Fibroblast of skin of left quadriceps (primary cell): ENCODE measurements at regions not wholly inside any gene's neighbourhood (a gene's known extent, or its start where the extent isn't known, plus 50 kb on each side); places are given as distances from the start of the nearest gene placed in this dataset.

Source experiments
- DNase-seq, 2 experiments: peaks; one replicate each; pipeline ENCODE4 v3.0.0-alpha.2; 2013; ENCODE audit warnings: low read depth in 2 of 2

DNA sequence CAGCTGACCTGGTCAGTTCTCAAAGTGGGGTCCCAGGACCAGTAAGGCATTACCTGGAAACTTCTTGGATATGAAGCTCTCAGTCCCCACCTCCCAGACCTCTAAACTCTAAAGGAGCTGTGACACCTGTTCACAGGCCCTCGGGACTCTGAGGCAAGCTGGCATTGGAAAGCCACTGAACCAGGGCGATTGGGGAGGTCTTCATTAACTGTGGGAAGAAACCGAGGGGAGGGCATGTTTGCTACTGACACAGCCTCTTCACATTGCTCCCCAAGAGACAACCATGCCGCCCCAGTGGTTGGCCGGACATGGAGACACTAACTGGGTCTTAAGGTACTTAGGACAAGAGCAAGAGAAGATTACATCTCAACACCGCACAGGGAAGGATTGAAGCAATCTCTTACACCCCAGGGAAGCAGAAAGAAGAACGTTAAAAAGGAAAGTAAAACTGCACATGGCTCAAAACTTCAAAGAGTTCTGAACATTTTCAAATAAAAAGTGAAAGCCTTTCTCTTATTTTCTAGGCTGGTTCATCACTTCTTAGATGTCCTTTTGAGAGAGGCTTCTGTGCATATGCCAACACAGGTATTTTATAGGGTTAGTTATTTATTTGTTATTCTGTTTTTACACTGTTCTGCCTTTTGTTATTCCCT lies 210.0 kb upstream of the CST7 start:
- DNase-seq = no peak

DNA sequence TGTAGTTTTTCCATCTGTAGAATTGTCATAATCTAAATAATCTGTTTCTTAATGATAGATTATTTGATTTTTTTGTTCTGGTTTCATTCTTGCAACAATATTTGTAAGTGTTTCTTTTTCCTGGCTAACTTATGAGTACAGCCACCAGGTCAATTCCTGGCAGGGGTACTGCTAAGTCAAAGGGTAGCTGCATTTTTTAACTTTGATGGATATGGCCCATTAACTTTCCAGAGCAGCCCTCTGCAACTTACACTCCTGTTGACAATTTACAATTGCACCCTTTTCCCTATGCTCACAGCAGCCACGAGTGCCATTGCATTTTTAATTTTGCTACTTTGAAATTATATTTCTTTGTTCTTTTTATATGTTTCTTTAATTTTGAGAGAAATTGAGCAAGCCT lies 209.3 kb upstream of the CST7 start:
- DNase-seq = no peak

DNA sequence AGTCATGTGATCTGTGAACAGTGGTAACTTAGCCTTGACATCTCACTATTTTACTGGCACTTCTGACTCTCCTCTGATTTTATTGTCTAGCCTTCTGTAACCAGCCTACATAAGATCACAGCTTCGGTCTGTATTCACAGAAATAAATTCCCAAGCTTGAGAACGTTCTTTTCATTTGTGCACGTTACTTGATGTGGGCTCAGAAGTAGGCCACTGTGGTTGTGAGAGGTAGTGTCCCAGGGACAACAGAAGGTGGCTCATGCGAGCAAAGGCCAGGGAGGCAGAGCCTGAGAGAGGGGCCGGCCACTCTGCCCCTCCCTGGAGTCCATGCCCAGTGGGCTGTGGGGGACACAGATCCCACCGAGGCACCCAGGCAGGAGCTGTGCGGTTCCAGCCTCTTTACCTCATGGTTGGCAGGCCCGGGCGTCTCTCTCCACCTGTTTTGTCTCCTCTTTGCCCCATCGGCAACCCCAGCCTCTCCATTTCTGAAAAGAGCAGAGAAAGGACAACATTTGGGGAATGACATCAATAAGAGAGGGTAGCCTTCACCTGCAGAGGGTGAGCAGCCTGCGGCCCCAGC lies 207.5 kb upstream of the CST7 start:
- no peak for DNase-seq

DNA sequence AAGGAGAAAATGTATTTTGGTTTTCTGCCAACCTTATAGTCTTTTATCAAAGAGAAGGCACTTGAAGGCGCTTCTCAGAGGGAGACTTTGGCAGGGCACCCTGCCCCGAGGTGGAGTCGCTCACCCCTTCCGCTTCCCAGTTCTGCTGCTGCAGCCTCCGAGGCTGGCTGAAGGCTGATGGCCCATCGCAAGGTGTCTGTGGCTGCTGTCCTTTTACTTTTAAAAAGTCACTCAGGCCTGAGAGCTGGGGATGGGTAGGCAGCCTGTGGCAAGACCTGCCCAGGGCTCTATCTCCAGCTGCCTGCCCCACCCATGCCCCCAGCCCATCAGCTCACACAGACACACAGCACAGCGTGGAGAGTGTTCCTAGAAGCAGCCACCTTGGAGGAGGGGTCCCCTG lies 206.6 kb upstream of the CST7 start:
- no peak for DNase-seq

DNA sequence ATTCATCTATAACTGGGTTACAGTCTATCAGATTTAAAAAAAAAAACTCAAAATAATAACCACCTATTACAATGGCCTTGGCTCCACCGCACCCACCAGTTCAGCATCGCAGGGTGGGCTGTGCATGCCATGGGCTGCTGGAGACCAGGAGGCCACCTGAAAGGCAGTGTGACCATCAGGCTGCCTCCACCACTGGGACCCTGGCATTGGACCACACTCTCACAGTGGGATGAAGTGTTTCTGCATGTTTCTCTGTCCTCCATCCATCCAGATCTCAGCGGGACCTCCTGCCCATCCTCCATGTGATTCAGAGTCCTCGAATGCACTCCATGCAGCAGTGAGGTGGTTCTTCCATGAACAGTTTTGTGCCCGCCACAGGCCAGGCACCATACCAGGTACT lies 206.1 kb upstream of the CST7 start:
- DNase-seq = no peak

DNA sequence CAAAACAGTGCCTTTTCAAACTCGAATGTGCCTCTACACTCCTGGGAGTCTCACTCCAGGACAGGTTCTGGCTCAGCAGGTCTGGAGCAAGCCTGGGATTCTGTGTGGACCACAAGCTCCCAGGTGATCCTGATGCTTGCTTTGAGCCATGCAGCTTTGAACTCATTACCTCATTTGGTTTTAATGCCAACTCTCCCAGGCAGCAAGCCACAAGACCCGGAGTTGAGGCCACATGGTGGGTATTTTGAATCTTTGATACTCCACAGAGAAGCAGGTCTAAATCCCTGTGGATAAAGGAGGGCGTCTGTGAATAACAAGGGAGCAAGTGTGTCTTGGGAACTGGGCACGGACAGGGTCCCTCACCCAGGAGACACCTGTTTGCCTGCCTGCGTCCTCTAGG lies 205.4 kb upstream of the CST7 start:
- DNase-seq = no peak

DNA sequence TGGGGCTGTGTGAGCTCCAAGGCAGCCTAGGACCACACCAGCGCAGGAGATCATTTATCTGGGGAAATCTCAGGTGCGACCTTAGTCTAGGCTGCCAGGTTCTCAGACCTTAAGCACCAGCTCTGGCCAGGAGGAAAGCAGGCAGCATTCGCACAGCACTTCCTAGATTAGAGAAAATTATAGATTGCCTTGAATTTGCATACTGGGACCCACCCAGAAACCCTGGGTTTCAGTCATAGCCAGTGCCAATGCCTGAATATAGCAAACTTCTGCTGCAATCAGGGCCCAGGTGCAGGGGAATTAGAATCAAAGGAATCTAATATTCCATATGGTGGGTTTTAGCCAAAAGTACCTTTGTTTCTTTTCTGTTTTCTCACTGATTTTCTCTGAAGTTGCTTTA lies 204.3 kb upstream of the CST7 start:
- no peak for DNase-seq

DNA sequence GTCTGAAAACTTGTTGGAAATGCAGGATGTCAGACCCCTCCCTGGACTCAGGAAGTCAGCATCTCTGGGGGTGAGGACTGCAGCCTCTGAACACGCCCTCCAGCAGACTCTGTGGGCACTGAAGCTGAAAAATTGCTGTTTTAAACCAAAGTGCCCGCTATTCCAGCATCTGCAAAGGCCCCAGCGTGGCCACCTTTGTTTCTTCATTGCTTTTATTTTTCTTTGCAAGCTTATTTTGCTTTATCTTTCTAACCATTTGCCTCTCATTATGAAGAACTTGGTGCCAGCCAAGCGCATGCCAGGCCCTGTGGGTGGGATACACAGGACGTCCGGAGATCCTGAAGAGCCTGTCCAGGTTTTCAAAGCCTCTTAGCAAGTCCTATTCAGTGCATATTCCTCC lies 203.9 kb upstream of the CST7 start:
- no peak for DNase-seq

- no peak for DNase-seq
These were observed 203.3 kb upstream of the CST7 start for GRCh38 chr20:24745617-24746350.

GRCh38 chr20:24746351-24746685 lies 202.8 kb upstream of the CST7 start:
- DNase-seq = no peak

DNA sequence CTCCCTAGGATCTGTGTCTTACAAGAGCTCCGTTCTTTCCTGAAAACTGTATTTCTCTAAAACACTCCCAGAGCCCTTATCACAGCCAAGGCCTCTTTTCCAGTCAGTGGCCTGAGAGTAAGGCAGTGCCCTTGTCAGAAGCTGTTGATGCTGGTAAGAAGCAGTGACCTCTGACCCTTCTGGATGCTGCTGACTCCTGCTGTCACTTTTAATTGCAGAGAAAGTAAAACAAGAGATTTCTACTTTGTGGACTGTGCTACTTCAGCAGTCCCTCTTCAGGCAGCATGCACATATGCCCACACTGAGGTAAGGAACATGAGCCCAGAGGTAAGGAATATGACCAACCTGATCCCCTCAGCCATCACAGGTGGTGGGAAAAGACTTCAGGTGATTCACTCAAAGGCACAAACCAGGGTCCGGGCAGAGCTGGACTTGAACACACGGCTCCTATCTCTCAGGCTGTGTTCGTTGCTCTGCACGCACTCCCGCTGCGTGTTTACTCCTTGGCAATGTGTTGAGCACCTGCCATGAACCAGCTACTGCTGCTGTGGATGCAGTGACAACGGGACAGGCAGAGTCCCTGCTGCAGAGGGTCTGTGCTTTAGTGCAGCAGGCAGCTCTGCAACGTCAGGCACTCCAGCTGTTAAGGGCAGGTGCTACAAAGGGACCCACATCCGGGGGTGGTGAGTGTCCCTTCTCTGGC lies 201.9 kb upstream of the CST7 start:
- DNase-seq = no peak

- DNase-seq = no peak
These were observed 201.0 kb upstream of the CST7 start for GRCh38 chr20:24747881-24748595.

GRCh38 chr20:24751551-24751950 lies 197.5 kb upstream of the CST7 start:
- no peak for DNase-seq

GRCh38 chr20:24752612-24753011 lies 196.5 kb upstream of the CST7 start:
- no peak for DNase-seq

DNA sequence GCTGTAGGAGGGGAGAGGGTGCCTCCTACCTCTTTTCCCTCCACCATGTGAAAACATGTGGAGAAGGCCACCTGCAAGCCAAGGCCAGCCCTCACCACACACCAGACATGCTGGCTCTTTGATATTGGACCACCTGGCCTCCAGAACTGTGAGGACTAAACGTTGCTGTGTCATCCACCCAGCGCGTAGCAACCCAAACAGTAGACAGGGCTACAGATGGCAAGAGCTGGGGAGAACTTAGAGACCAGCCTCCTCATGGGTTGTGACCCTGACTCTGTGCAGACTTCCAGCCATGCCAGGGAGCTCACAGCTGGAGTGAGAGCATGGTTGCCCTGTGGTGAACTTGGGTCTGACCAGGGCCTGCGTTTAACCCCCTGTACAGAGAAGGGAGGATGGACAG lies 195.9 kb upstream of the CST7 start:
- no peak for DNase-seq

GRCh38 chr20:24754691-24755090 lies 194.4 kb upstream of the CST7 start:
- no peak for DNase-seq

DNA sequence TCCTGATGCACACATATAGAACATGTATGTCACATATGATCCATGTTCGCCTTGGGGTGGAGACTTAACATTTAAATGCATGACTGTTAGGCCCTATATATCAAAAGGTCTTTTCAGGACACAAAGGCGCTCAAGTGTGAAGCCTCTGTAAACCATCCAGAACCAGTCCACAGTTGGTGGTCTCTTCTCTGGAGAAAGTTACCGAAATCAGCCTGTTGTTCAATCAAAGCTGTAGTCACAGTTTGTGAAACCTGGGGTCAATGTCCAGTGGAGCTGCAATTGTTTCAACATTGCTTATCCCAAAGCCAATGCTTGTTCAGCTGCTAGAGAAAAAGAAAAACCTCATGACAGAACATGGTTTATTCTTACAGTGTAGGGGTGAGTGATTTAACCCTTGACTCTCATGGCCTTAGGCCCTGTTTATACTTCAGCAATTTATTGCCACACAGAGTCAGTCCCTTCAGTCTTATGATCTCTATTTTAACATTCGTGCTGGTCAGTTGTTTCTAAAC lies 193.6 kb upstream of the CST7 start:
- DNase-seq = no peak

GRCh38 chr20:24756292-24757025 lies 192.6 kb upstream of the CST7 start:
- no peak for DNase-seq

GRCh38 chr20:24761220-24762065 lies 187.6 kb upstream of the CST7 start:
- DNase-seq = no peak

DNA sequence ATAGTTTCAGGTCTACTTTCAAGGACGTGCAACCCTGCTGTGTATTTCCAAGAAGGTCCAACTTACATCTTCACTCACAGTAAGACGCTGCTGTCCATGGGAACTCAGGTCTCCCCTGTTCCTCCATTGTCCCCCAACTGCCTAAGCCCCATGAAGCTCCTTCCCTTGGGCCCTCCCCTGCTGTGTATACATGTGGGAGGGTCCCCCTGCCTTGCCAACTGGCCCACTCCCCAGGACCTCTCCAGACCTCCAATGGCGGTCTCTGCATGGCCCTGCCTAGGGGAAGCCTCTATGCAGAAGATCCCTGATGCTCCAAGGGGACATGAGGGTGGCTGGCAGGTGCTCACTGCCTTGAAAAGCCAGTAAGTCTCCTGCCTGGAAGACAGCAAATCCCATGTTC lies 186.7 kb upstream of the CST7 start:
- no peak for DNase-seq
